ENCODE measurements at regions not wholly inside any gene's neighbourhood (a gene's known extent, or its start where the extent isn't known, plus 50 kb on each side); places are given as distances from the start of the nearest gene placed in this dataset.

GRCh38 chr7:53965716-53966115 is 576.5 kb upstream of the VSTM2A start:
- H3K9me3 ChIP-seq (replicated peaks; ENCODE audit: insufficient read depth, low read length) = no peaks in the 10 kb centered on the region
- TF ChIP-seq EZH2phosphoT487 (IDR thresholded peaks at IDR 0.05; ENCODE audit: low read length) = no peak
- no peak for TF ChIP-seq CTCF (IDR thresholded peaks at IDR 0.05; ENCODE audit: low read length)
- TF ChIP-seq EZH2 (optimal IDR thresholded peaks at IDR 0.05; ENCODE audit: low read depth, low read length) = no peak
- no peaks in the 10 kb centered on the region for H4K20me1 ChIP-seq (ENCODE audit: insufficient read depth, low read length)

GRCh38 chr7:53983480-53983879 is 558.7 kb upstream of the VSTM2A start:
- no peak overlapping the region for H3K27ac ChIP-seq (ENCODE audit: low read length)
- DNase-seq = no peak
- TF ChIP-seq EZH2phosphoT487 (IDR thresholded peaks at IDR 0.05; ENCODE audit: low read length) (no peak), EZH2 (optimal IDR thresholded peaks at IDR 0.05; ENCODE audit: low read depth, low read length) (no peak), CTCF (IDR thresholded peaks at IDR 0.05; ENCODE audit: low read length) (no peak)
- no peaks in the 10 kb centered on the region for H3K9me3 ChIP-seq (replicated peaks; ENCODE audit: insufficient read depth, low read length)
- no peak overlapping the region for H2AFZ ChIP-seq (ENCODE audit: low read length)
- H3K4me3 ChIP-seq (ENCODE audit: low read length) = no peak overlapping the region
- H3K4me1 ChIP-seq (ENCODE audit: low read length) = no peaks in the 10 kb centered on the region
- H3K9me2 ChIP-seq (replicated peaks; ENCODE audit: insufficient read depth, low read length) = no peaks in the 10 kb centered on the region
- H3K4me2 ChIP-seq (ENCODE audit: low read depth, low read length) = no peak overlapping the region
- H3K79me2 ChIP-seq (ENCODE audit: low read length) = no peaks in the 10 kb centered on the region
- H4K20me1 ChIP-seq (ENCODE audit: insufficient read depth, low read length) = no peaks in the 10 kb centered on the region
- no peaks in the 10 kb centered on the region for H3K27me3 ChIP-seq (replicated peaks; ENCODE audit: insufficient read depth, low read length)
- H3K36me3 ChIP-seq (replicated peaks; ENCODE audit: insufficient read depth, low read length) = no peaks in the 10 kb centered on the region
- no peaks in the 10 kb centered on the region for H3F3A ChIP-seq (ENCODE audit: insufficient read depth, low read length)
- H3K9ac ChIP-seq (ENCODE audit: low read length) = no peak overlapping the region

More at GRCh38 chr7:53965716-53966115, 576.5 kb upstream of the VSTM2A start:
- no peak overlapping the region for H3K4me2 ChIP-seq (ENCODE audit: low read depth, low read length)
- H3K27ac ChIP-seq (ENCODE audit: low read length) = no peak overlapping the region
- no peak for DNase-seq
- H3K4me1 ChIP-seq (ENCODE audit: low read length) = no peaks in the 10 kb centered on the region
- no peak overlapping the region for H3K4me3 ChIP-seq (ENCODE audit: low read length)
- no peaks in the 10 kb centered on the region for H3F3A ChIP-seq (ENCODE audit: insufficient read depth, low read length)
- no peak overlapping the region for H2AFZ ChIP-seq (ENCODE audit: low read length)
- H3K9me2 ChIP-seq (replicated peaks; ENCODE audit: insufficient read depth, low read length) = no peaks in the 10 kb centered on the region
- H3K79me2 ChIP-seq (ENCODE audit: low read length) = no peaks in the 10 kb centered on the region
- no peaks in the 10 kb centered on the region for H3K36me3 ChIP-seq (replicated peaks; ENCODE audit: insufficient read depth, low read length)
- no peak overlapping the region for H3K9ac ChIP-seq (ENCODE audit: low read length)
- no peaks in the 10 kb centered on the region for H3K27me3 ChIP-seq (replicated peaks; ENCODE audit: insufficient read depth, low read length)

- Histone ChIP-seq H3K27me3 (replicated peaks; ENCODE audit: insufficient read depth, low read length) (no peaks in the 10 kb centered on the region), H3K79me2 (ENCODE audit: low read length) (no peaks in the 10 kb centered on the region), H2AFZ (ENCODE audit: low read length) (no peak overlapping the region), H3K9me3 (replicated peaks; ENCODE audit: insufficient read depth, low read length) (no peaks in the 10 kb centered on the region), H3K9ac (ENCODE audit: low read length) (no peak overlapping the region), H3K4me1 (ENCODE audit: low read length) (no peaks in the 10 kb centered on the region), H3K4me3 (ENCODE audit: low read length) (no peak overlapping the region), H3F3A (ENCODE audit: insufficient read depth, low read length) (no peaks in the 10 kb centered on the region), H3K9me2 (replicated peaks; ENCODE audit: insufficient read depth, low read length) (no peaks in the 10 kb centered on the region), H4K20me1 (ENCODE audit: insufficient read depth, low read length) (no peaks in the 10 kb centered on the region), H3K36me3 (replicated peaks; ENCODE audit: insufficient read depth, low read length) (no peaks in the 10 kb centered on the region), H3K4me2 (ENCODE audit: low read depth, low read length) (no peak overlapping the region), H3K27ac (ENCODE audit: low read length) (no peak overlapping the region)
- no peak for DNase-seq
- TF ChIP-seq CTCF (IDR thresholded peaks at IDR 0.05; ENCODE audit: low read length) (no peak), EZH2 (optimal IDR thresholded peaks at IDR 0.05; ENCODE audit: low read depth, low read length) (no peak), EZH2phosphoT487 (IDR thresholded peaks at IDR 0.05; ENCODE audit: low read length) (no peak)
Observed at GRCh38 chr7:53984776-53985175, 557.4 kb upstream of the VSTM2A start.

Data from MM.1S (cell line).